ENCODE measurements at regions not wholly inside any gene's neighbourhood (a gene's known extent, or its start where the extent isn't known, plus 50 kb on each side); places are given as distances from the start of the nearest gene placed in this dataset.
"Not testable (repeated sequence)": the region's sequence is repeated elsewhere in the genome, so short reads cannot be mapped to it uniquely, and the experiment has no call there.

GRCh38 chr2:3035385-3036050 is 342.1 kb downstream of the EIPR1 start:
- no peaks in the 10 kb centered on the region for H3K9me3 ChIP-seq
- intact Hi-C loops (cut with DNase I) = no loop called here
- no peak for TF ChIP-seq CTCF (IDR thresholded peaks at IDR 0.05)
- DNase-seq = no peak
- no peak for ATAC-seq
- no peaks in the 10 kb centered on the region for H3K27me3 ChIP-seq
- H3K27ac ChIP-seq = no peak overlapping the region
- H3K4me3 ChIP-seq = no peak overlapping the region
- no peaks in the 10 kb centered on the region for H3K4me1 ChIP-seq
- no peaks in the 10 kb centered on the region for H3K36me3 ChIP-seq

- no peak for DNase-seq
- no peak for TF ChIP-seq CTCF (IDR thresholded peaks at IDR 0.05)
- Histone ChIP-seq H3K36me3 (no peaks in the 10 kb centered on the region), H3K4me3 (no peak overlapping the region), H3K4me1 (no peaks in the 10 kb centered on the region), H3K9me3 (no peaks in the 10 kb centered on the region), H3K27ac (no peak overlapping the region), H3K27me3 (no peaks in the 10 kb centered on the region)
- intact Hi-C loops (cut with DNase I) = no loop called here
- ATAC-seq = peak; percentile 43
Observed at GRCh38 chr2:3034856-3035255, 342.8 kb downstream of the EIPR1 start.

- Histone ChIP-seq H3K9me3 (no peaks in the 10 kb centered on the region), H3K27ac (no peak overlapping the region), H3K36me3 (no peaks in the 10 kb centered on the region), H3K4me1 (no peaks in the 10 kb centered on the region), H3K27me3 (no peaks in the 10 kb centered on the region), H3K4me3 (no peak overlapping the region)
- TF ChIP-seq CTCF (IDR thresholded peaks at IDR 0.05) = no peak
- DNase-seq = no peak
- no peak for ATAC-seq
- intact Hi-C loops (cut with DNase I) = no loop called here
Observed at GRCh38 chr2:3034396-3034795, 343.2 kb downstream of the EIPR1 start.

- H3K27ac ChIP-seq = no peak overlapping the region
- no peaks in the 10 kb centered on the region for H3K4me1 ChIP-seq
- H3K4me3 ChIP-seq = no peak overlapping the region
- DNase-seq (no peak), ATAC-seq (no peak)
- no peaks in the 10 kb centered on the region for H3K9me3 ChIP-seq
- H3K27me3 ChIP-seq = no peaks in the 10 kb centered on the region
- no peak for TF ChIP-seq CTCF (IDR thresholded peaks at IDR 0.05)
- H3K36me3 ChIP-seq = no peaks in the 10 kb centered on the region
- intact Hi-C loops (cut with DNase I) = no loop called here
Observed at GRCh38 chr2:3033315-3033714, 344.3 kb downstream of the EIPR1 start.

GRCh38 chr2:3030791-3031190 is 346.8 kb downstream of the EIPR1 start:
- DNase-seq; H3K4me3 ChIP-seq; H3K9me3 ChIP-seq; H3K36me3 ChIP-seq; H3K27ac ChIP-seq; ATAC-seq; H3K4me1 ChIP-seq; H3K27me3 ChIP-seq; intact Hi-C loops (cut with DNase I): not testable (repeated sequence)

GRCh38 chr2:3025984-3026383 is 351.6 kb downstream of the EIPR1 start:
- no peak for TF ChIP-seq CTCF (IDR thresholded peaks at IDR 0.05)
- ATAC-seq = no peak
- no peak for DNase-seq
- H3K36me3 ChIP-seq = no peaks in the 10 kb centered on the region
- H3K27me3 ChIP-seq = no peaks in the 10 kb centered on the region
- no peaks in the 10 kb centered on the region for H3K4me1 ChIP-seq
- H3K9me3 ChIP-seq = no peaks in the 10 kb centered on the region
- H3K27ac ChIP-seq = no peak overlapping the region
- intact Hi-C loops (cut with DNase I) = no loop called here
- no peak overlapping the region for H3K4me3 ChIP-seq

Measured in upper lobe of right lung (tissue), 1 donor.